ENCODE measurements at regions not wholly inside any gene's neighbourhood (a gene's known extent, or its start where the extent isn't known, plus 50 kb on each side); places are given as distances from the start of the nearest gene placed in this dataset.

GRCh38 chr6:145213614-145214013 lies 521.7 kb downstream of the EPM2A start:
- H3K4me3 ChIP-seq (ENCODE audit: low read depth, low read length) = no peak overlapping the region
- TF ChIP-seq CTCF (IDR thresholded peaks at IDR 0.05; ENCODE audit: low read depth, low read length, missing control alignments) = no peak
- no peaks in the 10 kb centered on the region for H3K27me3 ChIP-seq (replicated peaks)
- in situ Hi-C loops (cut with HindIII; ENCODE audit: low pct_ligation_motif_present, low sequenced_read_pairs) = no loop called here
- H3K36me3 ChIP-seq (replicated peaks) = no peaks in the 10 kb centered on the region
- no peak overlapping the region for H3K27ac ChIP-seq
- no peak for DNase-seq

- H3K27me3 ChIP-seq (replicated peaks) = no peaks in the 10 kb centered on the region
- H3K36me3 ChIP-seq (replicated peaks) = no peaks in the 10 kb centered on the region
- TF ChIP-seq CTCF (IDR thresholded peaks at IDR 0.05; ENCODE audit: low read depth, low read length, missing control alignments) = peak; percentile 23
- H3K4me3 ChIP-seq (ENCODE audit: low read depth, low read length) = no peak overlapping the region
- peak; percentile 8 for DNase-seq
- in situ Hi-C loops (cut with HindIII; ENCODE audit: low pct_ligation_motif_present, low sequenced_read_pairs) = no loop called here
- no peak overlapping the region for H3K27ac ChIP-seq
Observed at GRCh38 chr6:145214570-145214969, 520.8 kb downstream of the EPM2A start.

- in situ Hi-C loops (cut with HindIII; ENCODE audit: low pct_ligation_motif_present, low sequenced_read_pairs) = no loop called here
- Histone ChIP-seq H3K4me3 (ENCODE audit: low read depth, low read length) (no peak overlapping the region), H3K36me3 (replicated peaks) (no peaks in the 10 kb centered on the region), H3K27ac (no peak overlapping the region), H3K27me3 (replicated peaks) (no peaks in the 10 kb centered on the region)
- DNase-seq = no peak
- TF ChIP-seq CTCF (IDR thresholded peaks at IDR 0.05; ENCODE audit: low read depth, low read length, missing control alignments) = no peak
Observed at GRCh38 chr6:145224450-145224849, 510.9 kb downstream of the EPM2A start.

GRCh38 chr6:145225500-145225899 lies 509.8 kb downstream of the EPM2A start:
- Histone ChIP-seq H3K4me3 (ENCODE audit: low read depth, low read length) (no peak overlapping the region), H3K36me3 (replicated peaks) (no peaks in the 10 kb centered on the region), H3K27ac (no peak overlapping the region), H3K27me3 (replicated peaks) (no peaks in the 10 kb centered on the region)
- no peak for TF ChIP-seq CTCF (IDR thresholded peaks at IDR 0.05; ENCODE audit: low read depth, low read length, missing control alignments)
- in situ Hi-C loops (cut with HindIII; ENCODE audit: low pct_ligation_motif_present, low sequenced_read_pairs) = no loop called here
- no peak for DNase-seq

GRCh38 chr6:145227593-145227992 lies 507.7 kb downstream of the EPM2A start:
- Histone ChIP-seq H3K27ac (no peak overlapping the region), H3K4me3 (ENCODE audit: low read depth, low read length) (no peak overlapping the region), H3K36me3 (replicated peaks) (no peaks in the 10 kb centered on the region), H3K27me3 (replicated peaks) (no peaks in the 10 kb centered on the region)
- no peak for TF ChIP-seq CTCF (IDR thresholded peaks at IDR 0.05; ENCODE audit: low read depth, low read length, missing control alignments)
- DNase-seq = no peak
- in situ Hi-C loops (cut with HindIII; ENCODE audit: low pct_ligation_motif_present, low sequenced_read_pairs) = no loop called here

GRCh38 chr6:145228962-145229582 lies 506.2 kb downstream of the EPM2A start:
- no peak for TF ChIP-seq CTCF (IDR thresholded peaks at IDR 0.05; ENCODE audit: low read depth, low read length, missing control alignments)
- H3K36me3 ChIP-seq (replicated peaks) = no peaks in the 10 kb centered on the region
- H3K4me3 ChIP-seq (ENCODE audit: low read depth, low read length) = no peak overlapping the region
- H3K27me3 ChIP-seq (replicated peaks) = no peaks in the 10 kb centered on the region
- no peak for DNase-seq
- in situ Hi-C loops (cut with HindIII; ENCODE audit: low pct_ligation_motif_present, low sequenced_read_pairs) = no loop called here
- no peak overlapping the region for H3K27ac ChIP-seq

Measured in brain microvascular endothelial cell (primary cell).